GF-D8 (cell line): ENCODE measurements at regions not wholly inside any gene's neighbourhood (a gene's known extent, or its start where the extent isn't known, plus 50 kb on each side); places are given as distances from the start of the nearest gene placed in this dataset.
"Not testable (repeated sequence)": the region's sequence is repeated elsewhere in the genome, so short reads cannot be mapped to it uniquely, and the experiment has no call there.

Experiments
- DNase-seq: peaks from one replicate; lab custom pipeline; 2025; lab: John Stamatoyannopoulos, UW

DNA sequence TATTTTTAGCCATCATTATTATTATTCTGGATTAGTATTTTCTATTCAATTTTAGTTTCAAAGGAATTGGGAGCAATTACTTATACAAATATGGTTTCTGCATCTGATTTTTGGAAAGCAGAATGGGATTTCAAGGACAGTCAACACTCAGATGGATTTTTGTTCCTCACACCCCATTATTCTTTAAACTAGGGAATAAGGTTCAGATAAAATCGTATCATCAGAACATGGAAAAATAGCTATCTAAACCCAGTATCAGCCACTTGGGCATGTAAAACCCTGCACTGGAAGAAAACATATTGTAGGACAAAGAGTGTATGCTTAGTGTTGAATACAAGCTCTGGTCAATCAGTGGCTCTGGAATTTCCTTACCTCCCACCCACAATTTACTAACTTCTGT is 452.5 kb downstream of the ZNF516 start:
- DNase-seq, result no peak

DNA sequence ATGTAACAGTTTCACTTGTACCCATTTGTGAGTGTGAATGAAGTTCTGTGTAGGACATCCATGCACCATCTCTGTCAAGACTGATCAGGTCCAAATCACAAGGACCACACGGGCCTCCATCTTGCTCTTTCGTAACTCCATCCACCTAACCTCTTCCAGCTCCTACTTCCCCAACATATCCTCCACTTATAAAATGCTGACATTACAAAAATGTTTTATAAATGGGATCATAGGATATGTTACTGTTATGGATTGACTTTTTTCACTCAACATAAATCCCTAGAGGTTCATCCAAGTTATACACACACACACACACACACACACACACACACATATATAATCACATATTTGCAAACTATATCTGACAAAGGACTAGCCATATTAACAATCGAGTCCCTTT is 476.8 kb downstream of the ZNF516 start:
- no peak for DNase-seq

DNA sequence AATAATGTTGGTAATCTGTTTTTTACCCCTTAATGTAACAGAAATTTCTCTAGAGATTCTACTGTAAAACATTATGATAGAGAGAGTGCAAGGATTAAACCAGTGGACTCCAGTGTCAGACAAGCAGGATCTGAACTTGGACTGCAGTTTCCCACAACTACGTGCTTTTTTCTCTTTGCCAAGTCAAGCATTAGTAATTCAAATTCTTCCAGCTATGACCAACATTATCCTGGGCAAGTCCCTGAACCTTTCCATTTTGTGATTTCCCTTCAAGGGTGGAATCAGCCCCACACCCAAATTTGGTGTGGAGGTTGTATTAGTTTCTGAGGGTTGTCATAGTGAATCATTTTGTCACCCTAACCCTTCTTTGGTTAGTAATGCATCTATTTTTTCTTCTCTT is 482.0 kb downstream of the ZNF516 start:
- no peak for DNase-seq

DNA sequence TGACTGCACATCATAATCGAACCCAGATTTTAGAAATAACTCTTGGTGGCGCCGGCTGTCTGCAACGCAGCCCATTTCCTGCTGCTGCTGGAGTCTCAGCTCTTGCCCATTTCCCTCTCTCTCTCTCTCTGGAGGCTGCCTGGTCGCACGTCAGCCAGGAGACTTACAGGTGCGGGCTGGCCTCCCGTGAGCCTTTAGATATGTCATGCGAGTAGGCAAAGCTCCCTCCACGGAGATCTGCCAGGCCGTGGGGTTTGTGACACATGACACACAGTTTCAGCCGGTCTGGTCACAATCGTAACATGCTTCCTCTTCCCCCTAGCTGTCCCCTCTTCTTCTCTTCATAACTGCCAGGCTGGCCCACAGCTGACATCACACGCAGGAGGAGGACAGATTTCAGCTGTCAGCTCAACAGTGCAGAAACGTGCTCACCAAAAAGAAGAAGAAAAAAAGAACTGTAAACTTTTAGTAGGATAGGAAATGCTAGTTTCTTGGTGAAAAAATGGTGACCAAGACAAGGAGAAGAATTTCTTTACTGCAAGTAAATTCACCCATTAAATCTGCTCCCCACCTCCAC is 489.3 kb downstream of the ZNF516 start:
- DNase-seq, result no peak

DNA sequence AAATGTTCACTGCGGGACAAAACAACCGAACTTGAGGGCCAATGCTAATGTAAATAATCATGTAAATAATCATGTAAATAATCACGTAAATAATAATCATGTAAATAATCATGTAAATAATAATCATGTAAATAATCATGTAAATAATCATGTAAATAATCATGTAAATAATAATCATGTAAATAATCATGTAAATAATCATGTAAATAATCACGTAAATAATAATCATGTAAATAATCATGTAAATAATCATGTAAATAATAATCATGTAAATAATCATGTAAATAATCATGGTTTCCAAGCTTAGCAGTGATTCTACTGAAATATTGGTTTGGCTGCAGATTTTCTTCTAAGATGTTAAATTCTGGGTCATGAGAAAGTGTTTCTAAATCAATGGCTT is 507.1 kb downstream of the ZNF516 start:
- DNase-seq, result not testable (repeated sequence)

DNA sequence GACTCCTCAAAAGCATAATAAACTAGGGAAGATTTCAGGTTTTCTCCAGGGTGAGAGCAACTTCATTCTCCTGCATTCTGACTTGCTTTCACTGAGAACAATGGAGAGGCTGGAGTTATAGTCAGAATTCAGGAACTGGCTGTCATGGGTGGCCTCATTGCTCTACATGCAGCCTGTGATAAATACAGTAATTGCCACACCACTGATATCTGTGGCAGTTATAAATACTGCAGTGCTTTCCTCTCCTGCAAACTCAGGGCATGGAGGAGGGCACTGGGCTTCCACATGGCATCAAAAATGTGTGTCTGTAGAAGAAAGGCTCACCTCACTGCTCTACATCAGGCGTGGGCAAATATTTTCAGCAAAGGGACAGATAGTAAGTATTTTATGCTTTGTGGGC is 510.2 kb downstream of the ZNF516 start:
- no peak for DNase-seq

DNA sequence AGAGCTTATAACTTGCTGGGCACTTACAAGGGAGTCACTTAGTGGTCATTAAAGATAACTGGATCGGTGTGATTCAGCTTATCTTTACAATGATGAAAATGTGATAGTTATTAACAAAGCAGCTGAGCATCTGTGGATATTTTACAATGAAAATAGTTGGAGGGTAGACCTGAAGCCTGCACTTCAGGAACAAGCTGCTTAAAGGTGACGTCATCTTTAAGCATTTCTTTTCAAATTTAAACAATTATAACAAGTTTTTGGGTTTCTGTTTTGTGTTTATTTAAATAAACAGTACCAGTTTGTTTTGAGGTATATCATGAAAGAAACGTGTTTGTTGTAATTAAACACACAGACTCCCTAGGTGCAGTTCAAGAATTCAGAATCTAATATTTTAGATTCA is 513.9 kb downstream of the ZNF516 start:
- DNase-seq, result no peak

DNA sequence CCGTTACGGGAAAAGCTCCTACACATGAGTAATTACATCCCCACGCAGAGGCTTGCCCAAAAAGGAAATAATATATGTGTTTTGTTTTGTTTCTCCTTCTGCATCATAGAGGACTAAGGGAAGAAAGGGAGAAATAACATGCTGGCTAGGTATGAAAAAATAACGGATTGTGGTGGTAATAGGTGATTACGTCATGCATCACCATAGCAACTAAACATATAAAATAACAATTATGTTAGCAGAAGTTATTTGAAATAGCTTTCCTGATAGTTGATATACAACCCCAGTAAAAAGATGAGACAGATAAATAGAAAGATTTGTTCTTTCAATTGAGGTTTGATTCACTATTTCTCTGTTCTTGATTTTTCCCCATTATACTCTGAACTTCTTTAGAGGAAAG is 518.0 kb downstream of the ZNF516 start:
- no peak for DNase-seq

DNA sequence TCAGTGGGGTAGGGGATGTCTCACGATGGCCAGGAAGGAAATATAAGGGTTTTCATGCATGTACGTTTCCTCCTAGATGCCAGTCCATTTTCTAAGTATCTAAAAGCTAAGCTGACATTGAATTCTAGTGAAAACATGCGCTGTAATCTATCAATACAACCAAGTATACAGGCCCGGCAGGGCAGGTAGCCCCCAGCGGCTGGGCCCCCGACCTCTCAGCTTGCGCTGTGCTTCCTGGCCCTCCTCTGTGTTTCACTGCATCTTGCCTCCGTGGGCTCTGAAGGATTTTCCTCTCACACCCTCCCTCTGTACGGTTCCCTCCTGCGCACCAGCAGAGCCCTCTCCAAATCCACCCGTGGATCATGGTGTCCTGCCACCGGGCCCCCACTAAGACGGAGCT is 524.8 kb downstream of the ZNF516 start:
- no peak for DNase-seq

DNA sequence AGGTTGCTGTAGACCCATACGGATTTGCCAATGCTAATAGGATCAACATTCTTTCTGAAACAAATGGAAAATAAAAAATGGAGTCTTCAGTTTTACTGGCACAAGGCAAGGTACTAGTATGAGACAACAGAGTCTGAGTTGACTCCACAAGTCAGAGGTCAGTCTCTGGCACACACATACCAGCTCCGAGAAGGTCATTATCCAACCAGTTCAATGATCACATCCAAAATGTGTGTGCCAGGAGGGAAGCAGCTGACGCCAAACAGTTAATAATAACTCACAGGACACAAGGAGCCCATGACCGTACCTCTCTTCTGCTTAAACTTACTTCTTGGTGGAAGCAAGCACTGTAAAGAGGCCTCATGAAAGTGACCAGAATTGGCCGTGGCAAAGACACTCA is 528.6 kb downstream of the ZNF516 start:
- DNase-seq, result no peak

DNA sequence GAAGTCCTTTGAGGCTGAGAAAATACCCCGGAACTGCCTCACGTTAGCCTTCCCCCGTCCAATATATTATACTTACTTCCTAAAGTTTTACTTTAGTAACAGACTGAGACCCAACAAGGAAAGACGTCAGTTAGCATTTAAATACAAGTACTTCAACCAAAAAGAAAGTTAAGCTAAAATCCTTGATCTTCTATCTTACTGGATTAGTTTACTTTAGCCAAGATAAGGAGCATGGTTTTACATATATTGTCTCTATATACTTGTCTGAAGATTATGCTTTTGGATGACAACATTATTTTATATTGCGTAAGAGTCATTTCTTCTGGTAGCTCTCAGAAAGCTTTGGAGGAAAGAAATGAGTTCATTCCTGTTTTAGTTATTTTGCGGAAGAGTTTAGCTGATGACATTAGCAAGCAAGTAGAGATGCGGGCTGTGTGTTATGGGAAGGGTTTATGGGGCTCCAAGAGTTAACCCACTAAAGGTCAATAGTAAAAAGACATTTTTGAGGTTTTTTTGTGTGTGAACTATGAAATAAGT is 532.9 kb downstream of the ZNF516 start:
- no peak for DNase-seq

DNA sequence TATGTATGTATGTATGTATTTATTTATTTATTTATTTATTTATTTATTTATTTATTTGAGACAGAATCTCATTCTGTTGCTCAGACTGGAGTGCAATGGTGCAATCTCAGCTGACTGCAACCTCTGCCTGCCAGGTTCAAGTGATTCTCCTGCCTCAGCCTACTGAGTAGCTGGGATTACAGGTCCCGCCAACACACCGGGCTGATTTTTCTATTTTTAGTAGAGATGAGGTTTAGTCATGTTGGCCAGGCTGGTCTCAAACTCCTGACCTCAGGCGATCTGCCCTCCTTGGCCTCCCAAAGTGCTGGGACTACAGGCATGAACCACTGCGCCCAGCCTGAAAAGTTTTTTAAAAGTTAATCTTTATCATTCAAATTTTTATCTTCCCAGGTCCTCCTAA is 532.9 kb upstream of the SMIM21 start:
- not testable (repeated sequence) for DNase-seq

DNA sequence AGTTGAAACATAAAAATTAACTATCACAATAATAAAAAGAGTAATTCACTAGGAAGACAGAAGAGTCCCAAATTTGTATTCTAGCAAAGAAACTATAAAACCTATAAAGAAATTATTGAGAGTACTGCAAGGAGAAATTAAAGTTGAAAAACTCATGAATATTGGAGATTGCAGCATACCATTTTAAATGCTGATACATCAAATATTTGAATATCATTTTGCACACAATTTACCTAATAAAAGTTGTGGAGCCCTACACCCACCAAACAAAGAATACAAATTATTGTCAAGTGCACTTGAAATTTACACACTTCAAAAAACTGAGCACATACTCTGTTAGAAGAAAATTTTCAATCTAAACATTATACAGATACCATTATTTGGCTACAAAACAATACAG is 531.6 kb upstream of the SMIM21 start:
- DNase-seq, result no peak

DNA sequence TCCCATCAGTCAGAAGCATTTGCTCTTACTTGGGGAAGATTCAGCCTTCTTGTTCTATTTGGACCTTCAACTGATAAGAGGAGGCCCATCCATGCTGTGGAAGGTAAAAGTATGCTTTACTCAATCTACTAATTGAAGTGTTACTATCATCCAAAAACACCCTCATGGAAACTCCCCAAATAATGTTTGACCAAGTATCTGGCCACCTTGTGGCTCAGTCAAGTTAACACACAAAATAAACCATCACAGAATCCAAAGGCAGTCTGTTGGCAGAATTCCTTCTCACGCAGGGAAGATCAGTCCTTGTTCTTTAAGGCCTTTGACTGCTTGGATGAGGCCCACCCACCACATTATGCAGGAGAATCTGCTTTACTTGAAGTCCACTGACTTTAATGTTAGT is 531.2 kb upstream of the SMIM21 start:
- DNase-seq, result no peak

DNA sequence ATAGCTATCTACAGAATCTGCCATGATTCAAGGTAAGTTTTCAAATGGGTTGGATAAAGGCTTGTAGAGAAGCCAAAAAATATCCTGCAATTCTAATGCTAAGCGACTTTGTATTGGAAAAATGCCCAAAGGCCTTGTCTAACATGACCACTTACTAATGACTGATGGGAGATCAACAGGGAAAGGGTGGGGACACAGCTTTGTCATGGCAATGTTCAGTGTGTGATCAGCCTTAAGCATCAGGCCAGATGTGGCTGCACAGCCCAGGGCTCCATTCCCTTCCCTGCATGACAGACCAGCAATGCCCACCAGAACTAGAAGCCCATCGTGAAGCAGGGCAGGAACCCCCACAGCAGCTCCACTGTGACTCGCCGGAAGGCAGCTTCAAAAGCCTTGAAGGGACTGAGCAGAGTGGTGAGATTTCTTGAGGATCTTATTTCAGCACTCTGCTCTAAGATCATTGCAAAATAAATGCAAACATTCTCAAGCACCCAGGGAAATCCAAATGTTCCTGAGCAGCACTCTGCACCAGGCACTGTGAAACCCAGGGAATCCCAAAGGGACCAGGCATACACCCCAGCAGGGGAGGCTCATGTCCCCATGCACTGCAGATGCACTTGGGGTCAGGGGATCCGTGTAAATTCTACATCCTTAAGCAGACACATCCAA is 517.9 kb upstream of the SMIM21 start:
- no peak for DNase-seq

DNA sequence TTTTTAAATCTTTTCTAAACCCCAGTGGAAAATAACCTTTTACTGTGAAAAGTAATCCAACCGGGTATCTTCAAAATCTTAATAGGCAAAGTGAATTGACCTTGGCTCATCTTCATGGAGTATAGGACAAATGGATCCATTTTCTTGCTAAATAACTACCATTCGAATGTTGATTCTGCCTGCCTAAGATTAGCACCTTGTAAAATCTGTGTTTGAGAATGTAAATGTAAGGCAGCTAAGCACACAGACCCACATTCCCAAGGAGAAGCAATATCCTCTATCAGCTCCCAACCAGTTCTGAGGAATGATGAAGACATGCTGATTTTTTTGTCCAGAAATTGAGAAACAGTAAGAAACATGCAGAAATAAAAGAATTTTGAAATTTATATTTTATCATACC is 509.8 kb upstream of the SMIM21 start:
- no peak for DNase-seq

DNA sequence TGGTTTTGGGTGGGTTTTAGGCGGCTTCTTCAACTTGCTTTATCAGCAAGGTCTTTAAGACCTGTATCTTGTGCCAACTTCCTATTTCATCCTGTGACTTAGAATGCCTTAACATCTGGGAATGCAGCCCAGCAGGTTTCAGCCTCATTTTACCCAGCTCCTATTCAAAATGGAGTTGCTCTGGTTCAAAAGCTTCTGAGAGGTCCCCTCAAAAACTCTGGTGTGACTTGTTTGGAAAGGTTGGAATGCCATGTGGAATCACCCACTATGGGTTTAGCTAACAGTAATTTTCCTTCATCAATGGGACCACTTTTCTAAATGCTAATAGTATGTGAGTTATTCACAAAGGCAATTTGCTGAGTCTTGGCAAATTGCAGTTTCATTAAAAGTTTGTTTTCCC is 509.4 kb upstream of the SMIM21 start:
- no peak for DNase-seq

DNA sequence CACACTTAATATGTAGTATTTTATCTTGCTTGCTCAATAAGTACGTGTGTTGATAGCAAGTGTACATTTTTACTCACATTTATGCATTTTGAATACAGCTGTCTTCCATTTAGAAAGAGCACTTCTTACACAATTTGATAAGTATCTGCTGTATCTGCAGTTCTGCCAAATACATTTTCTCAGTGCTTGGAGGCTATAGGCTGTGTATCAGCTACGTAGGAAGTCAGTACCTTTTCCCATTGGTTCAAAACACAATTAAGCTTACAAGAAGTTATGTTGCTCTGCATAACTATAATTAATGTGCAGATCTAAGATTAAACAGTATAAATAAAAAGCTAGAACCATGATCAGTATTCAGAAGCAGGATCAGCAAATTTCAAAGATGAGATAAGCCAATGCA is 503.6 kb upstream of the SMIM21 start:
- no peak for DNase-seq

DNA sequence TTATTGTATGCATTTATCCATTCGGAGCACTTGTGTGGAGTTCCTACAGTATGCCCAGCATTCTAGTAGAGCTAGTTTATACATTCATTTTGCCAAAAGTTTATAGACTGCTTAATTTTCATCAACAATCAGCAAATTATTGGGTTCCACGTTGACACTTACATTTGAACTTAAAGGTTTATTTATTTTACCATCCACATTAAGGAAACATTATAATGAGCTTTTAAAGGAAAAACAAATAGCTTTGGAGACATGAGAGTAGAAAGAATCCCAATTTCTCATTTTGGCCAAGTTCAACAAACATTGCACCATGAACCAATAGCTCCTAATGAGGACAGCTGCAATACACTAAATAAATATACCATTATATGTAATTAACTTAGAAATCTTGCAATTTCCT is 501.2 kb upstream of the SMIM21 start:
- DNase-seq, result no peak

DNA sequence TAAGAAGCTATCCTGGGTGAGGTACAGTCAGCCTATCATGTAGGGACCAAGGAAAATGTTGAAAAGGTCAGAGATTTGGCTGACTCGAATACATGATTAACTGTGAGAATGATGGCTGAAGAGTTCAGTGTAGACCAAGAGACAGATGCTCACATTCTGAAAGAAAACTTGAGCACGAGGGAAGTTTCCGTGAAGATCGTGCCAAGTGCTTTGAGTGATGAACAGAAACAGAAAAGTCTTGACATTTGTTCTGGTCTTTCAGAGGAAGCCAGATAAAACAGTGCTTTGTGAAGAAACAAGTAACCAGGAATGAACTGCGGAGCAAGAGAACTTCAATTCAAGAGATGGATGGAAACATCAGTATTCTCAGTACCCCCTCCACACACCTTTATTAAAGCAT is 500.3 kb upstream of the SMIM21 start:
- no peak for DNase-seq

DNA sequence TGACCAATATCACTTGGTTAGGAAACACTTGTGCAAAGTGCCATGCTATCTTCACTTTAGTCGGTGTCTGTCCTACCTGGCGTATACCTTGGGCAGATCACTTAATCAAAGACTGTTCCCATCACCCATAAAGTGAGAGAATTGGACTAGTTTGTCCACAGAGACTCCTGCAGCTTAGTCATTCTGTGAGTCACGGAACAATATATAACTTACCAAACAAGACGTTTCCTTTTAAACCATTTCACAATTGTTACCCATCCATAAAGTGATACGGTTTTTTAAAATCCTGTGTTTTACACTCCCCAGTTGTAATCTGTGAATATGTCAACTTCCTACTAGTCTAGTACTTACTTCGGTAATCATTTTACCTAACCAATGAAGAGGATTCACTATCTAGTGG is 499.3 kb upstream of the SMIM21 start:
- DNase-seq, result no peak

DNA sequence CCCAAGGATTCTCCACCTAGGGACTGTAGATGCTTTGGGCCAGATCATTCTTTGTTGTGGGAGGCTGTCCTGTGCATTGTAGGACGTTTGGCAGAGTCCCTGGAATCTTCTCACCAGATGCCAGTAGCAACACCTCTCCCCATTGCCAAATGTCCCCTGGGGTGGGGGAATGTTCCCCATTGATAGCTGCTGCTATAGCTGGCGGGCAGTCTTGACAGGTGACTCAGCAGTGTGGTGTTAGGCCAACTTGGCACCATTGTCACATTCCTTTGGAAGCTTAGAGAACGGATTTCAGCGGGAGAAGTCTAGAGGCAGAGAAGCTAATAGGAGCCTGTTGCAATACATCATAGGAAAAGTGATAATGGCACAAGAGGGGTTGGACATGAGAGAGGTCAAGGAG is 495.7 kb upstream of the SMIM21 start:
- DNase-seq, result no peak

DNA sequence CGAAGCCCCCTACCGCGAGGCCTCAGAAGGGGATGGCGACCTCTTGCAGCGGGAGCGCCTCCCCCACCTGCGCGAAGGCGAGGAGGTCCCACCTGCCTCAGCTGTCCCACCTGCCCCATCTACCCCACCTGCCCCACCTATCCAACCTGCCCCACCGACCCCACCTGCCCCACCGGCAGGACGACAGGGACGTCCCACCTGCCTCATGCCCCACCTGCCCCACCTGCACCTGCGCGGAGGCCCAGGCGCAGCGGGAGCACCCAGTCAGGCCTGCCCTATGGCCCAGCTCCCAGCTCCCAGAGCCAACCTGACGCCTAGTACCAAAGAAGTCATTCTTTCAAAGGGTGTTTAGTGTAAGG is 489.1 kb upstream of the SMIM21 start:
- no peak for DNase-seq

DNA sequence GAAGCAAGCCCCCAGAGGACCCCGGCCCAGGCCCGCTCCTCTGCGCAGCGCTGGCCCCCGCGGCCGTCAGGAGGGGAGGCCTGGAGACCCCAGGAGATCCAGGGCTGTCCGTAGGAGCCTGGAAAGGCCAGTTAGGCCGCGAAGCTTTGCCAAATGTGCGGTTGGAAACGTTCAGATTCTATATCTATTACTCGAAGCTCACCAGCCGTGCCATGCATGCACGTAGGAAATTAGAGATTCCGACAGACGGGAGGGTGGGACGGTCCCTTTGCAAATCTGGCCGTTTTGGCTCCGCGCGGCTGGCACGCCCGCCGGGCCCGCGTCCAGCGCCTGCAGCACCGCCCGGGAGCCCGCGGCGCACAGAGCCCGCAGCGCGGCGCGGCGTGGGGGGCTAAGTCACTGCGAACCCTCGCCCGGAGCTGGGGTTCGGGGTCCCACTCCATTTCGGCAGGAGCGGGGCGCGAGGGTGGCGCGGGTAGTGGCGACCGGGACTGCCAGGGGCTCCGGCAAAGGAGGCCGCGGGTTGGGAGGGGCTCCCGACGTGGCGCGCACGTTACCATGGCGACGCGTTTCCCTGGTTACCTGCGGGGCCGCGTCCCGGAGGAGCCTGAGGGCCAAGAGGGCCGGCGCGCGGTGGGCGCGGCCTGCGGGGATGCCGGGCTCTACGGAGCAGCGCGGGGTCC is 488.6 kb upstream of the SMIM21 start:
- DNase-seq, result no peak
